ENCODE measurements at regions not wholly inside any gene's neighbourhood (a gene's known extent, or its start where the extent isn't known, plus 50 kb on each side); places are given as distances from the start of the nearest gene placed in this dataset.

DNA sequence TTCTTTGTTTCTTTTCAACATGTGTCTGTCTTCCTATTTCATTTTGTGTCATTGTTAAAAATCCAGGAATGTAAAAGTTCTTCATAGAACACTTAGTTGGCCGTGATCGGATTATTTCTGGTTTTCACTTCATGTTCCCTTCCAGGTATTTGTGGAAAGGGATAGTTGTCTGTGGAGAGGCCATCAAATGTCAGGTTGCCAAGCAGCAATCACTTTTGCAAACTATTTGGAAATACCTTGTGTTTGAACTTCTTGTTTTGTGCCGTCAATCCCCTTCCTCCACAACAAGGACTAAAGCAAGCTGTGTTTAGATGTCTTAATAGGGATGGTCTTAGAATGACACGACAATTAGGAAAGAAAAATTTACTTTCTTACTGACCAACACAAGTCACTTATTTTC is 116.9 kb upstream of the MPDZ start:
- Histone ChIP-seq H4K91ac (ENCODE audit: insufficient read length, low read depth, low read length) (no peak overlapping the region), H3K79me1 (ENCODE audit: insufficient read depth, low read depth, low read length, poor library complexity, severe bottlenecking) (no peaks in the 10 kb centered on the region), H3K14ac (ENCODE audit: insufficient read depth, low read length) (no peak overlapping the region), H3K4me1 (ENCODE audit: insufficient read depth, low read length) (no peaks in the 10 kb centered on the region), H3K9me3 (ENCODE audit: control insufficient read depth, low read depth, low read length) (no peaks in the 10 kb centered on the region), H2BK20ac (ENCODE audit: low read depth, low read length, poor library complexity, severe bottlenecking) (no peak overlapping the region), H3K23me2 (ENCODE audit: insufficient read length, low read depth, low read length, poor library complexity, severe bottlenecking) (no peaks in the 10 kb centered on the region), H2AFZ (ENCODE audit: low read length) (no peak overlapping the region), H3K27me3 (ENCODE audit: insufficient read depth, low read length) (no peaks in the 10 kb centered on the region), H3K56ac (ENCODE audit: insufficient read length, low read depth, low read length) (no peak overlapping the region), H2BK120ac (ENCODE audit: low read depth, low read length, poor library complexity, severe bottlenecking) (no peak overlapping the region), H3T11ph (ENCODE audit: low read length) (no peak overlapping the region), H2BK5ac (ENCODE audit: insufficient read length, low read length) (no peak overlapping the region), H3K23ac (ENCODE audit: insufficient read length, low read depth, low read length) (no peak overlapping the region), H2BK12ac (ENCODE audit: insufficient read length, low read depth, low read length) (no peak overlapping the region), H3K79me2 (ENCODE audit: insufficient read depth, low read length) (no peaks in the 10 kb centered on the region), H3K9ac (ENCODE audit: extremely low read depth, insufficient read length, low read length) (no peak overlapping the region), H4K20me1 (ENCODE audit: control insufficient read depth, insufficient read depth, insufficient read length) (no peaks in the 10 kb centered on the region), H2AK5ac (ENCODE audit: insufficient read length, low read length) (no peak overlapping the region), H4K5ac (ENCODE audit: insufficient read length, low read depth, low read length) (no peak overlapping the region), H3K4ac (ENCODE audit: low read depth, low read length) (no peak overlapping the region), H3K18ac (ENCODE audit: insufficient read length, low read depth, low read length) (no peak overlapping the region), H4K8ac (replicated peaks; ENCODE audit: insufficient read length, low read depth, low read length) (no peak overlapping the region), H3K27ac (ENCODE audit: insufficient read length, low read depth, low read length) (no peak overlapping the region), H3K4me2 (ENCODE audit: insufficient read depth, insufficient read length, low read length) (no peak overlapping the region), H2BK15ac (ENCODE audit: low read depth, low read length) (no peak overlapping the region)
- Mint-ChIP-seq H3K9me3 (peaks cover 7 to 11% of the 10 kb centered on the region in 2 experiments), H3K27me3 (ENCODE audit: low read depth) (no peaks in the 10 kb centered on the region), H3K4me1 (no peaks in the 10 kb centered on the region; a peak in 1 of 4 replicates), H3K36me3 (ENCODE audit: insufficient read depth in 1 of 3, low read depth in 3 of 3) (peaks cover 0 to 9% (median 2%) of the 10 kb centered on the region in 3 experiments; a peak in 2 of 7 replicates), H3K4me3 (no peak overlapping the region), H3K27ac (no peak overlapping the region)
- no CpG with 5 or more reads among the region's 4 CpGs for WGBS (ENCODE audit: extremely low coverage, insufficient read length, low lambda C conversion rate)
- DNase-seq = no peak
- TF ChIP-seq, protein P1, sequence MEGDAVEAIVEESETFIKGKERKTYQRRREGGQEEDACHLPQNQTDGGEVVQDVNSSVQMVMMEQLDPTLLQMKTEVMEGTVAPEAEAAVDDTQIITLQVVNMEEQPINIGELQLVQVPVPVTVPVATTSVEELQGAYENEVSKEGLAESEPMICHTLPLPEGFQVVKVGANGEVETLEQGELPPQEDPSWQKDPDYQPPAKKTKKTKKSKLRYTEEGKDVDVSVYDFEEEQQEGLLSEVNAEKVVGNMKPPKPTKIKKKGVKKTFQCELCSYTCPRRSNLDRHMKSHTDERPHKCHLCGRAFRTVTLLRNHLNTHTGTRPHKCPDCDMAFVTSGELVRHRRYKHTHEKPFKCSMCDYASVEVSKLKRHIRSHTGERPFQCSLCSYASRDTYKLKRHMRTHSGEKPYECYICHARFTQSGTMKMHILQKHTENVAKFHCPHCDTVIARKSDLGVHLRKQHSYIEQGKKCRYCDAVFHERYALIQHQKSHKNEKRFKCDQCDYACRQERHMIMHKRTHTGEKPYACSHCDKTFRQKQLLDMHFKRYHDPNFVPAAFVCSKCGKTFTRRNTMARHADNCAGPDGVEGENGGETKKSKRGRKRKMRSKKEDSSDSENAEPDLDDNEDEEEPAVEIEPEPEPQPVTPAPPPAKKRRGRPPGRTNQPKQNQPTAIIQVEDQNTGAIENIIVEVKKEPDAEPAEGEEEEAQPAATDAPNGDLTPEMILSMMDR (conservative IDR thresholded peaks at IDR 0.05) = no peak
